Suprapubic skin (tissue), 3 donors: ENCODE measurements at regions not wholly inside any gene's neighbourhood (a gene's known extent, or its start where the extent isn't known, plus 50 kb on each side); places are given as distances from the start of the nearest gene placed in this dataset.

Source experiments
- CTCF ChIP-seq, 2 donors: fragments of 200-600 bp in 1 of 2; fragments of 450-650 bp in 1 of 2; sonication (generic) in 1 of 2; IDR thresholded peaks; one replicate each; pipeline ENCODE4 v1.5.1; 2016 to 2019; ENCODE audit warnings: antibody characterized with exemption in 2 of 2, mild to moderate bottlenecking in 1 of 2, moderate library complexity in 1 of 2
- EP300 ChIP-seq: sonication (generic); formaldehyde crosslinking; IDR thresholded peaks from one replicate; pipeline ENCODE4 v1.6.1; 2017; ENCODE audit warnings: antibody characterized with exemption
- POLR2A ChIP-seq, 2 donors: fragments of 450-650 bp; IDR thresholded peaks; one replicate each; pipeline ENCODE4 v1.6.1; 2017; ENCODE audit warnings: antibody characterized with exemption in 2 of 2, mild to moderate bottlenecking in 2 of 2, moderate library complexity in 2 of 2

GRCh38 chr18:78130232-78131195 lies 849.1 kb upstream of the SALL3 start:
- no peak for TF ChIP-seq POLR2A (IDR thresholded peaks at IDR 0.05)
- TF ChIP-seq CTCF (IDR thresholded peaks at IDR 0.05) = no peak
- no peak for TF ChIP-seq EP300
